ENCODE measurements at regions not wholly inside any gene's neighbourhood (a gene's known extent, or its start where the extent isn't known, plus 50 kb on each side); places are given as distances from the start of the nearest gene placed in this dataset.
"Not testable (repeated sequence)": the region's sequence is repeated elsewhere in the genome, so short reads cannot be mapped to it uniquely, and the experiment has no call there.

GRCh38 chr7:111653846-111654245 lies 91.6 kb upstream of the IMMP2L start:
- no peak overlapping the region for H3K4me3 ChIP-seq
- intact Hi-C loops (cut with DNase I, micrococcal nuclease) = no loop called here
- no peak for ATAC-seq
- H3K9me3 ChIP-seq = no peaks in the 10 kb centered on the region
- no peaks in the 10 kb centered on the region for H3K36me3 ChIP-seq (ENCODE audit: low read depth)
- DNase-seq = no peak
- TF ChIP-seq CTCF (IDR thresholded peaks at IDR 0.05) = no peak
- no peaks in the 10 kb centered on the region for H3K4me1 ChIP-seq (ENCODE audit: low read depth)

- DNase-seq (peak in 1 of 3 donors; percentile 4), ATAC-seq (peak; percentile 72)
- intact Hi-C loops (cut with DNase I, micrococcal nuclease) = no loop called here
- Histone ChIP-seq H3K4me1 (ENCODE audit: low read depth) (no peaks in the 10 kb centered on the region), H3K36me3 (ENCODE audit: low read depth) (no peaks in the 10 kb centered on the region), H3K4me3 (no peak overlapping the region), H3K9me3 (no peaks in the 10 kb centered on the region)
- TF ChIP-seq CTCF (IDR thresholded peaks at IDR 0.05) = no peak
Observed at GRCh38 chr7:111650456-111650999, 88.2 kb upstream of the IMMP2L start.

DNA sequence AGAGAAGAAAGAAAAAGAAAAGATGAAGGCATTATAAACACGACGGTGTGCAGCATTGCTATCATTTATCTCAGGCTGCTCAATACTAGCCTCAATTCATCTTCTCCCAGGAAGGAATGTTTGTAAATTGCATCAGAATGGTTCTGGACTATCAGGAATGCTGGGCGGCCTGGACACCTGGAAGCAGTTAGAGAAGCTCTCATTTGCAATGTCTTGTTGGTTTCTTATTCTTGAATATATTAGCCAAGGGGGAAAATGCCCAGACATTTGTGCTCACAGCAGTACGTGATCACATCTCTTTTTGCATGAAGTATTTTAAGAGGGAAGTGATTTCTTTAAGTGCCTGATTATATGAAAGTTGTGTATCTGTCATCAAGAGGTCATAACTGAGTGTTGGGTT lies 85.6 kb upstream of the IMMP2L start:
- Histone ChIP-seq H3K9me3 (no peaks in the 10 kb centered on the region), H3K36me3 (ENCODE audit: low read depth) (no peaks in the 10 kb centered on the region), H3K4me3 (no peak overlapping the region), H3K4me1 (ENCODE audit: low read depth) (no peaks in the 10 kb centered on the region)
- ATAC-seq (no peak), DNase-seq (no peak)
- TF ChIP-seq CTCF (IDR thresholded peaks at IDR 0.05) = no peak
- intact Hi-C loops (cut with DNase I, micrococcal nuclease) = no loop called here

DNA sequence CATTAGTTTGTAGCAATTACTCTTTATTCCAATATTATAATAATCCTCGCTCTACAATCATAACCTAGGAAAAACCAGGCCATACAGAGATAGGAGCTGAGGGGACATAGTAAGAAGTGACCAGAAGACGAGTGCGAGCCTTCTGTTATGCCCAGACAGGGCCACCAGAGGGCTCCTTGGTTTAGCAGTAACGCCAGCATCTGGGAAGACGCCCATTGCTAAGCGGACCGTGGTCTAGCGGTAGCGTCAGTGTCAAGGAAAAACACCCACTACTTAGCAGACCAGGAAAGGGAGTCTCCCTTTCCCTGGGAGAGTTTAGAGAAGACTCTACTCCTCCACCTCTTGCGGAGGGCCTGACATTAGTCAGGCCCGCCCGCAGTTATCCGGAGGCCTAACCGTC lies 82.3 kb upstream of the IMMP2L start:
- ATAC-seq; intact Hi-C loops (cut with DNase I, micrococcal nuclease); H3K9me3 ChIP-seq; H3K4me3 ChIP-seq; H3K36me3 ChIP-seq (ENCODE audit: low read depth); H3K4me1 ChIP-seq (ENCODE audit: low read depth); DNase-seq: not testable (repeated sequence)

DNA sequence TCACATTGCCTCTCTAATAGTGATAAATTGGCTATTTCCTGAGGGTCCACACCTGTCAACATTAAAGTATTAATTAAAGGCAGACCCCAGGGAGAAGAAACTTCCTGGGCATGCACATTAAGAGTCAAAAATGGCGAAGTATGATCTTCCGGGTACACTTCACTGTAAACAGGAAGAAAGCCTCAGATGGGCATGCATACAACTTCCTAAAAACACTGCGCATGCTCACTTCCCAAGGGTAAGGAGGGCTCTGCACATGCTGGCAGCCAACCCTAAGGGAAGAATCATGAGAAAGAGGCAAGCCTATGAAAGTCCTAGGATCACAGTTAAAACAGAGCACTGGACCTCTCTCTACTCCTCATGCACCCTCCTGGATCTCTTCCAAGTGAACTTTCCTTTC lies 80.1 kb upstream of the IMMP2L start:
- Histone ChIP-seq H3K4me1 (ENCODE audit: low read depth) (no peaks in the 10 kb centered on the region), H3K36me3 (ENCODE audit: low read depth) (no peaks in the 10 kb centered on the region), H3K4me3 (no peak overlapping the region), H3K9me3 (no peaks in the 10 kb centered on the region)
- DNase-seq (no peak), ATAC-seq (no peak)
- intact Hi-C loops (cut with DNase I, micrococcal nuclease) = no loop called here
- no peak for TF ChIP-seq CTCF (IDR thresholded peaks at IDR 0.05)

GRCh38 chr7:111640416-111640815 lies 78.1 kb upstream of the IMMP2L start:
- ATAC-seq = no peak
- no peaks in the 10 kb centered on the region for H3K4me1 ChIP-seq (ENCODE audit: low read depth)
- intact Hi-C loops (cut with DNase I, micrococcal nuclease) = no loop called here
- no peaks in the 10 kb centered on the region for H3K9me3 ChIP-seq
- no peak for TF ChIP-seq CTCF (IDR thresholded peaks at IDR 0.05)
- no peak overlapping the region for H3K4me3 ChIP-seq
- no peak for DNase-seq
- no peaks in the 10 kb centered on the region for H3K36me3 ChIP-seq (ENCODE audit: low read depth)

Measured in mucosa of descending colon (tissue), 3 donors.